ENCODE measurements at regions not wholly inside any gene's neighbourhood (a gene's known extent, or its start where the extent isn't known, plus 50 kb on each side); places are given as distances from the start of the nearest gene placed in this dataset.
"Not testable (repeated sequence)": the region's sequence is repeated elsewhere in the genome, so short reads cannot be mapped to it uniquely, and the experiment has no call there.

- Histone ChIP-seq H3K4me3 (ENCODE audit: low read depth in 2 of 2, low read length in 2 of 2) (no peak overlapping the region), H3K9me3 (ENCODE audit: control insufficient read depth, insufficient read depth, low read depth, low read length) (no peaks in the 10 kb centered on the region), H3K36me3 (ENCODE audit: control insufficient read depth, insufficient read depth, low read length) (no peaks in the 10 kb centered on the region), H3K4me1 (ENCODE audit: control insufficient read depth, insufficient read depth, low read length) (no peaks in the 10 kb centered on the region; the same call in 1 of the 2 replicates), H3K27me3 (ENCODE audit: control insufficient read depth, insufficient read depth, low read length) (no peaks in the 10 kb centered on the region), H3K27ac (ENCODE audit: low read length) (no peak overlapping the region)
- no peak for ATAC-seq
- in situ Hi-C loops (cut with HindIII; ENCODE audit: low pct_unique_long_range_greater_than_20kb, low sequenced_read_pairs): no loop called here
- BruUV-seq (replicated peaks): no TSS peak
- intact Hi-C loops (cut with micrococcal nuclease; ENCODE audit: unreplicated experiment): no loop called here
- POLR2A ChIA-PET: interaction anchor here (0.6 kb wide), 1 partner anchor 9 kb away, joined by 3 read pairs; no protein-coding TSS in a partner anchor
- CTCF ChIA-PET: no interaction called here
- DNase-seq (ENCODE audit: low read depth, low spot score): no peak
- TF ChIP-seq POLR2AphosphoS5 (IDR thresholded peaks at IDR 0.05; ENCODE audit: low read depth, low read length) (no peak), SIN3A (IDR thresholded peaks at IDR 0.05; ENCODE audit: borderline replicate concordance, insufficient read depth, low read depth, low read length) (no peak), TCF7L2 (IDR thresholded peaks at IDR 0.05; ENCODE audit: low read depth, low read length) (no peak), REST (IDR thresholded peaks at IDR 0.05; ENCODE audit: insufficient read depth in 1 of 2, low read depth in 2 of 2, low read length in 1 of 2) (no peak)
- TF ChIP-seq, protein P1, sequence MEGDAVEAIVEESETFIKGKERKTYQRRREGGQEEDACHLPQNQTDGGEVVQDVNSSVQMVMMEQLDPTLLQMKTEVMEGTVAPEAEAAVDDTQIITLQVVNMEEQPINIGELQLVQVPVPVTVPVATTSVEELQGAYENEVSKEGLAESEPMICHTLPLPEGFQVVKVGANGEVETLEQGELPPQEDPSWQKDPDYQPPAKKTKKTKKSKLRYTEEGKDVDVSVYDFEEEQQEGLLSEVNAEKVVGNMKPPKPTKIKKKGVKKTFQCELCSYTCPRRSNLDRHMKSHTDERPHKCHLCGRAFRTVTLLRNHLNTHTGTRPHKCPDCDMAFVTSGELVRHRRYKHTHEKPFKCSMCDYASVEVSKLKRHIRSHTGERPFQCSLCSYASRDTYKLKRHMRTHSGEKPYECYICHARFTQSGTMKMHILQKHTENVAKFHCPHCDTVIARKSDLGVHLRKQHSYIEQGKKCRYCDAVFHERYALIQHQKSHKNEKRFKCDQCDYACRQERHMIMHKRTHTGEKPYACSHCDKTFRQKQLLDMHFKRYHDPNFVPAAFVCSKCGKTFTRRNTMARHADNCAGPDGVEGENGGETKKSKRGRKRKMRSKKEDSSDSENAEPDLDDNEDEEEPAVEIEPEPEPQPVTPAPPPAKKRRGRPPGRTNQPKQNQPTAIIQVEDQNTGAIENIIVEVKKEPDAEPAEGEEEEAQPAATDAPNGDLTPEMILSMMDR (IDR thresholded peaks at IDR 0.05): no peak
Measured at GRCh38 chr6:112477125-112477524, 130.0 kb downstream of the RFPL4B start.

DNA sequence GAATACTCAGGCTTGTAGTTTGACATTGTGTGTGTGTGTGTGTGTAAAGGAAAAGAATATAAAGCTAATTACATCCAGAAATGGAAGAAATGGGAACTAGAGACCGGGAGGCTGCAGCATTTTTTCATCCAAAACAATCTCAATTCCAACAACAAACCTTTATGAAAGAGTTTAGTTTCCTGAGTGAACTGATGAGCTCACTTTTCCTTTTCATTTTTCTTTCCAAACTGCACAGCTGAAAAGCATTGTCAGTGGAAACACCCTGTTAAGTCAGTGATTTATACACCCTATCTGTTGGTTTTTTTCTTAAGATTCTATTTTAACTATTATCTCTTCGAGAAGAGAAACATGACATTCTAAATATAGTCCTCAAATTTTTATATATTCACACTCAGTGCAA is 130.9 kb downstream of the RFPL4B start:
- ChIA-PET CTCF (no interaction called here), POLR2A (no interaction called here)
- no peaks in the 10 kb centered on the region for H3K36me3 ChIP-seq (ENCODE audit: control insufficient read depth, insufficient read depth, low read length)
- no peak overlapping the region for H3K4me3 ChIP-seq (ENCODE audit: low read depth in 2 of 2, low read length in 2 of 2)
- intact Hi-C loops (cut with micrococcal nuclease; ENCODE audit: unreplicated experiment) (no loop called here), in situ Hi-C loops (cut with HindIII; ENCODE audit: low pct_unique_long_range_greater_than_20kb, low sequenced_read_pairs) (no loop called here)
- H3K4me1 ChIP-seq (ENCODE audit: control insufficient read depth, insufficient read depth, low read length): no peaks in the 10 kb centered on the region; the same call in 1 of the 2 replicates
- no peaks in the 10 kb centered on the region for H3K27me3 ChIP-seq (ENCODE audit: control insufficient read depth, insufficient read depth, low read length)
- no TSS peak for BruUV-seq (replicated peaks)
- no peak for TF ChIP-seq SIN3A (IDR thresholded peaks at IDR 0.05; ENCODE audit: borderline replicate concordance, insufficient read depth, low read depth, low read length)
- TF ChIP-seq, protein P1 (IDR thresholded peaks at IDR 0.05): no peak
- TF ChIP-seq TCF7L2 (IDR thresholded peaks at IDR 0.05; ENCODE audit: low read depth, low read length): no peak
- TF ChIP-seq REST (IDR thresholded peaks at IDR 0.05; ENCODE audit: insufficient read depth in 1 of 2, low read depth in 2 of 2, low read length in 1 of 2): no peak
- no peak for TF ChIP-seq POLR2AphosphoS5 (IDR thresholded peaks at IDR 0.05; ENCODE audit: low read depth, low read length)
- DNase-seq (ENCODE audit: low read depth, low spot score): no peak
- no peak overlapping the region for H3K27ac ChIP-seq (ENCODE audit: low read length)
- H3K9me3 ChIP-seq (ENCODE audit: control insufficient read depth, insufficient read depth, low read depth, low read length): no peaks in the 10 kb centered on the region
- ATAC-seq: no peak

DNA sequence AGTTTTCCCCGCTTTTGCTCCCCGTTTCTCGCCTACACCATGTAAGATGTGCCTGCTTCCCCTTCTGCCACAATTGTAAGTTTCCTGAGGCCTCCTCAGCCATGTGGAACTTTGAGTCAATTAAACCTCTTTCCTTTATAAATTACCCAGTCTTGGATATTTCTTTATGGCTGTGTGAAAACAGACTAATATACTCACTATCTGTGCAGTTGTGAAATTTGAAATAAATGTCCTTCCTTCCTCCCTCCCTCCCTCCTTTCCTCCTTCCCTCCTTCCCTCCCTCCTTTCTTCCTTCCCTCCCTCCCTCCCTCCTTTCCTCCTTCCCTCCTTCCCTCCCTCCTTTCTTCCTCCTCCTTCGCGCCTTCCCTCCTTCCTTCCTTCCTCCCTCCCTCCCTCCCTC is 132.8 kb downstream of the RFPL4B start:
- H3K9me3 ChIP-seq (ENCODE audit: control insufficient read depth, insufficient read depth, low read depth, low read length); BruUV-seq (replicated peaks); POLR2A ChIA-PET; H3K27me3 ChIP-seq (ENCODE audit: control insufficient read depth, insufficient read depth, low read length); in situ Hi-C loops (cut with HindIII; ENCODE audit: low pct_unique_long_range_greater_than_20kb, low sequenced_read_pairs); H3K4me3 ChIP-seq (ENCODE audit: low read depth in 2 of 2, low read length in 2 of 2); ATAC-seq; CTCF ChIA-PET; H3K27ac ChIP-seq (ENCODE audit: low read length); DNase-seq (ENCODE audit: low read depth, low spot score); H3K36me3 ChIP-seq (ENCODE audit: control insufficient read depth, insufficient read depth, low read length); intact Hi-C loops (cut with micrococcal nuclease; ENCODE audit: unreplicated experiment); H3K4me1 ChIP-seq (ENCODE audit: control insufficient read depth, insufficient read depth, low read length): not testable (repeated sequence)
